CD4-positive, alpha-beta T cell treated with Interleukin-4 for 4 hours (primary cell): ENCODE measurements at regions not wholly inside any gene's neighbourhood (a gene's known extent, or its start where the extent isn't known, plus 50 kb on each side); places are given as distances from the start of the nearest gene placed in this dataset.

Experiments used
- DNase-seq: peaks from one replicate; pipeline ENCODE4 v3.0.0-alpha.2; 2020

- DNase-seq = no peak
Measured at GRCh38 chr14:76551906-76552305, 176.0 kb downstream of the ESRRB start.

DNA sequence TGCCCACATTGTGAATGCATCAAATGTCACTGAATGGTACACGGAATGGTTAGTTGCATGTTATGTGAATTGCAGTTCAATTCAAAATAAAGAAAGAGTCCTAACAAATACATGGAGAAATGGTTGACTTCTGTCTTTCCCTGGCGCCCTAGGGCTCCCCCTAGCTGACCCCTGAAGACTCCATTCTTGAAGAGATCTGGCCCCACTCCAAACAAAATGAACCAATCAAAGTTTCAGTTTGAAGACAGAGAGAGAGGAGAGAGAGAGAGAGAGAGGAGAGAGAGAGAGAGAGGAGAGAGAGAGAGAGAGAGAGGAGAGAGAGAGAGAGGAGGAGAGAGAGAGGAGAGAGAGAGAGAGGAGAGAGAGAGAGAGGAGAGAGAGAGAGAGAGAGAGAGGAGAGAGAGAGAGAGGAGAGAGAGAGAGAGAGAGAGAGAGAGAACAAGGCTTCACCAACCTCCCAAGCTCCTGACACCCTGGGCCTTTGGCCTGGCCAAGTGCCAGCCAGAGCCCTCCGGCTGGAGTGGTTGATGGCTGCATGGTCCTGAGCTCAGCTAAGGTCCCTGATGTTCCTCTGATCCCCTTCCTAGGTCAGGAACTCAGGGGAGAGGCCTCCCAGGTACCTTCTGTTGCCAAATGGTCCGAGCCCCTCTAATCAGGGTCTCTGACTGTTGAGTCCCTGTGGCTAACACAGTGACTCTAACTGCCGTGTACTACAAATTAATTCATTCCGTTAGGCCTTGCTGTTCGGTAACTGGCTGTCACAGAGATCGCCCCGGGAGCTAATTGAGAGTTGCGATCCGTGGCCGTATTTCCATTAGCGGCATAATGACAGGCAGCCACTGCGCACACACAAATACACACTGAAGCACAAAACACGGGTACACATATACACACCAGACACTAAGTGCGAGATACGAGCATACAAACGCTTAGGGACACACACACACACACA lies 188.8 kb downstream of the ESRRB start:
- no peak for DNase-seq

DNA sequence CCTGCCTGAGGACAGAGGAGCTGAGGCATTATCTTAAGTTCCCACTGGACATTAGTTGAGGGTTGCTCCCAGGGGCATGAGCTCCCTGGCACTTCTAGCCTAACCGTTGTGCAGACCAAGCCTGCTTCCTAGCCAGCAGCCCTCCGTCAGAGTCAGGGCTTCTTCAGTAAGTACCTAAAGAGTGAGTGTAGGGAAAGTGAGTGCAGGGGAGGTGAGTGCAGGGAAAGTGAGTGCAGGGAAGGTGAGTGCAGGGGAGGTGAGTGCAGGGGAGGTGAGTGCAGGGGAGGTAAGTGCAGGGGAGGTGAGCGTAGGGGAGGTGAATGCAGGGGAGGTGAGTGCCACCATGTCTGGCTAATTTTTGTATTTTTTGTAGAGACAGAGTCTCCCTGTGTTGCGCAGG lies 190.5 kb downstream of the ESRRB start:
- no peak for DNase-seq

GRCh38 chr14:76574416-76575095 lies 186.7 kb upstream of the VASH1 start:
- DNase-seq = no peak

DNA sequence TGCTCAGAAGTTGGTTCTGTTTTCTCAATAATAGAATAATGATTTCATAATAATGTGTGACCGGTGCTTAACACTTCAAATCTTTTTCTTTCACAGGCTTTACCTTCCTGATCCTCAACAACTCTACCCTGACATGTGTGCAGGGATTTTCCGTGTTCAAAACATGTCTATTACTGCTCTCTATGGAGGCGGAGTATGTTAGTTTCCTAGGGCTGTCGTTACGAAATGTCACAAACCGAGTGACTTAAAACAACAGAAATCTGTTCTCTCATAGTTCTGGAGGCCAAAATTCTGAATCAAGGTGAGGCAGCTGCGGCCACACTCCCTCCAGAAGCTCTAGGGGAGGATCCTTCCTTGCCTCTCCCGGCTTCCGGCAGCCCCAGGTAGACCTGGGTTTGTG lies 186.2 kb upstream of the VASH1 start:
- no peak for DNase-seq

DNA sequence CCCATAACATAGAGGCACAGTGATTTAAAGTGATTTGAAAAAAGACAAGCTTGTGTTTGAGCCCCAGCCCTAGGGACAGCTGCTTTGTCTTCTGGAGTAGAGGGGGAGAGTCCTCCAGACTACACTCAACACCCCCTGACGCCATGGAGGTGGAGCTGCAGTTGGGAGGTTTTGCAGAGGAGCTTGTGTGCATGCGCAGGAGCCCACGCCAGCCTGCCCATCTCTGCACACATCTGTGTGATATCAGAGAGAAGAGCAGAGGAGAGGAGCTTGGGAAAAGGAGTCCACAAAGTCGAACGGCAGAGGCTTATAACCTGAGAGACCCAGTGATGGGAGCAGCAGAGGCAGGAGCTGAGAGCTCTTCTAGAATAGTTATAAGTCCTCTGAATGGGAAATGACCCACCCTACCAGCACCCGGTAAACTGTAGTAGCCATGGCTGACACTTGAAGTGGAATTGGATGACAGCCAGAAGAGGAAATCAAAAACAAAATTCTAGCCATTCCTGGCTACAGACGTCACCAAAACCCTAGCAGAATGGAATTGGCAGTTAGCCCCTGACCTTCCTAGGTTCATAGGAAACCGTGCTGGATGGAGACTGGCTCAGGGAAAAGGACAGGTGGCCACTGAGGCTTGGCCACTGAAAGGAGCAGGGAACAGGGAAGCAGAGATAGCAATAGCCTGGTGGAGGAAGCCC lies 185.1 kb upstream of the VASH1 start:
- DNase-seq = no peak

GRCh38 chr14:76577090-76577489 lies 184.2 kb upstream of the VASH1 start:
- no peak for DNase-seq

- no peak for DNase-seq
Measured at GRCh38 chr14:76577837-76578236, 183.4 kb upstream of the VASH1 start.

- DNase-seq = no peak
Measured at GRCh38 chr14:76580399-76580798, 180.9 kb upstream of the VASH1 start.

- no peak for DNase-seq
Measured at GRCh38 chr14:76580967-76581366, 180.3 kb upstream of the VASH1 start.

DNA sequence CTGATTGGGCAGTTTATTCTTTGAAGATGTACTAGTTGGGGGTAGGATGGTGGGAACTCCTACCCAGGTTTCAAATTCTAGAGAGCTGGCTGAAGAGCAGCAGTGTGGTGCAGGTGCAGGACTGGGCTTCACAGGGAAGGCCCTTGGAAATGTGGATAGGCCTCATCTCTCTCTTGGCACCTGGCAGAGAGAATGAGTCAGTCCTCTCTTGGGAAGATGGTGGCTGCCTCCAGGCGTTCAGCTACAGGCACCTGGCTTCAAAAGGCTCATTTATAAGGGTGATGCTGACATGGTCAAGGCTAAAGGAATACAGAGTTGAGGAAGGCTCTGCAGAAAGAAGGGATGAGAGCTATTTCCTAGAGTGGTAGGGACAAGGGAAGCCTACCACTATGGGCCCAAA lies 179.7 kb upstream of the VASH1 start:
- DNase-seq = no peak

DNA sequence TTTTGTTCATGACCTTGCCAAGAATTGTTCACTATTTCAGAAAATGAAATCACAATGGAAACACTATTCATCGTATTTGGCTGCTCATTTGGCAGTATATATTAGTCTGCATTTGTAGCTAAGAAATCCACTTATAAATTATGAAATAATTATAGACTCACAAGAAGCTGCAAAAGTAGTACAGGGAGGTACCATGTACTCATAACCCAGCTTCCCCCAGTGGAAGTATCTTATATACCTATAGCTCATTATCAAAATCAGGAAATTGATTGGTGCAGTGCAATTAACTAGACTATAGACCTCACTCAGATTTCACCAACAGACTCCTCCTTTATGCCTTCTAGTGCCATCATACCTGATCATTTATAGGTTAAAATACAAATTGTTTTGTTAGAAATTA lies 178.8 kb upstream of the VASH1 start:
- no peak for DNase-seq

DNA sequence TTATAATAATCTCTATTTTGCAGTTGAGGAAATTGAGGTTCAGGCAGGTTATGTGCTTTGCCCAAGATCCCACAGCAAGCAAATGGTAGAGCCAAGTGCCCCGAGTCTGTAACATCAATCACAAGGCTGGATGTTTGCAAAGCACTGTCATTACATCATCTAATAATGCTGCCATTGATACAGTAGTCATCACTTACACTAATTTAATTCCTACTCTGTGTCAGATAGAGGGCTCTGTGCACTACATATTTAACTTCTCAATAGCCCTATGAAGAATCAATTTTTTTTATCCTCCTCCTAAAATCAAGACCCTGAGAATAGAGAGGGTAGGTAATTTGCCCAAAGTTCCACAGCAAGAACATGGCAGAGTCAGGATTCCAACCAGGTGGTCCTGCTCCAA lies 178.1 kb upstream of the VASH1 start:
- no peak for DNase-seq

DNA sequence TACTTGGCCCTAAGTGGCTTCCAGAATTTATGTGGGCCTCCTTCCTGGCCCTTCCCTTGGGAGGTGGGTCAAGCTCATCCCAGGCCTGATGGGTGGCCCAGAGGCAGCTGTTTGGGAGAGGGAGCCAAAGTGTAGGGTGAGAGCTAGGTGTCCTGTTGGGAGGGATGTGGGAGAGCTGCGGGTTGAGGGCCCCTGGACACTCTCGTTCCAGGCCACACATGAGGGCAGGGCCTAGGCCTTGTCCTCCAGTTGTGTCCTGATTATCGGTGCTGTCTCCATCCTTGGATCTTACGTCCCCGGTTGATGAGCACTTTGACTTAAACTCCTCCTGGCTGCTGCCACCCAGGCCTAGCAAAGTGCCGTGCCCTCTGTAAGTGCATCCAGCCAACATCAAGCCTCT lies 177.5 kb upstream of the VASH1 start:
- no peak for DNase-seq

GRCh38 chr14:76584271-76584702 lies 177.0 kb upstream of the VASH1 start:
- DNase-seq = no peak

DNA sequence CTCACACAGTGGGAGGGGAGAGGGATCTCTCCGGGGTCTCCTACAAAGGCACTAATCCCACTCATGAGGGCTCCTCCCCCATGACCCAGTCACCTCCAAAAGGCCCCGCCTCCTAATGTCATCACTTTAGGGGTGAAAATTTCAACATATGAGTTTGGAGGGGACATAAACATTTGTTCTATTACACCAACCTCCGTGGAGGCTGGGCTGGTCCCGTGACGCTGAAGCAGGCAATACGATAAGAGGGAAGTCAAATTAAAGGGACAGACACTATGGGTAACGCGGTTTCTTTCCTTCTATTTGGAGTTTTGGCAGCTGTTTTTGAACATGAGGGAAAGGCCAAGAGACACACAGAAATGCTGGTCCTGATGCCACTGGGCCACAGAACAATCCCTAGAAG lies 175.7 kb upstream of the VASH1 start:
- no peak for DNase-seq

GRCh38 chr14:76589246-76589645 lies 172.0 kb upstream of the VASH1 start:
- no peak for DNase-seq

- no peak for DNase-seq
Measured at GRCh38 chr14:76591266-76591665, 170.0 kb upstream of the VASH1 start.

- no peak for DNase-seq
Measured at GRCh38 chr14:76595266-76595665, 166.0 kb upstream of the VASH1 start.

DNA sequence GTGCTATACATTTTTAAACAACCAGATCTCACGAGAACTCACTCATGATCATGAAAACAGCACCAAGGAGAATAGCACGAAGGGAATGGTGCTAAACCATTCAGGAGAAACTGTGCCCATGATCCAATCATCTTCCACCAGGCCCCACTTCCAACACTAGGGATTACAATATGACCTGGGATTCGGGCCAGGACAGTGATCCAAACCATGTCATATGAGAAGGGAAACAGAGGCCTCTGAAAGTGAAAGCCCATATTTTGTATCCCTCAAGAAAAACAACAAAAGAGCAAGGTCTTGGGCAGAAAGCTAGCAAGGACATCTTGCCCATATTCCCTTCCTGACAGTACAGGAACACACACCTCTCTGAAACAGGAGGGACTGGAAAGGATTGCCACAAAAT lies 163.9 kb upstream of the VASH1 start:
- DNase-seq = no peak

DNA sequence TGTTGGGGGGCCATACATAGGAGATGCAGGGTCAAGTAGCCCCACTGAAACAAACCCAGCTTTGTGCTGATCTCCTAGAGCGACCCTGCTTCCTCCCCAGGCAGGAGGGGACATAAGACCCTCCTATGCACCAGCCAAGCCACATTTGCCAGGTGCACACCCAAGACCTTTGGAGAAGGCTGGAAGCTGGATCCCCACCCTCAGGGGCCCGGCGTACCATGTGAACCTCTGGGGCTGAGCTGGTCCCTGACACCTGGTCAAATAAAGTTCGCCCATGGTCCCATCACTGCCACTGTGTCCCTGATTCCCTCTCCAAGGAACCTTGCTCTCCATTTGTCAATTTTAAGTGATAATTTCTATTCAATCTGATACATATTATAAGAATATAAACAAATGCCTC lies 162.1 kb upstream of the VASH1 start:
- DNase-seq = no peak

DNA sequence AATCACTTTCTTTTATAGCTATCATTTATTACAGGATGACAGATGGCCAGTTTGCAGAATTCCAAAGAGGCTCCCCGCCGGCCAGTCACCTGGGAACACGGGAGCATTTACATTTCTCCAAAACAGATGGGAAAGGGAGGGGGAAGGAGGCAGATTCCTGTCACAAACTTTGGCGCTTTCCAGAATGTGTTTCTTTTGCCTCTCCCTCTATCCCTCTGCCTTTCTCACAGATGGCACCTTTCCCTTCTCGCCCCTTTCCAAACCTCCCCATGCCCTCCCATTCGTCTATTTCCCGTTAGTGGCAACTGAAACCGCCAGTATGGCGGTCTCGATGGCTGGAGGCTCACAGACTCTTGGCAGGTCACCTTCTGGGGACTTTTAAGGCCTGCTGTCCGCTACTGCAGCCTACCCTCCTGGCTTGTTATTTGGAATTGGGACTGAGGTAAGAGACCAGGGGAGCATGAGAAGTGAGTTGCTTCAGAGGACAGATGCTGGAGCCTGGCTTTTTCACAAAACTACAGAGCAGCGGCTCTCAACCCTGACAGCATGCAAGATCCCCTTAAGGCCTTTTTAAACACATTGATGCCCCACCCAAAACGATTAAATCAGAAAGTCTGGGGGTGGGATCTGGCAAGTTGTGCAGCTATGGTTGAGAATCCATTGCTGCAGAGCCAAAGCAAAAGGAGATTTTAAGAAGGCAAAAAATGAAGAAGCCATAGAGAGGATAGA lies 161.5 kb upstream of the VASH1 start:
- no peak for DNase-seq

GRCh38 chr14:76603713-76604112 lies 157.6 kb upstream of the VASH1 start:
- no peak for DNase-seq
